GM12878 (cell line): ENCODE measurements at regions not wholly inside any gene's neighbourhood (a gene's known extent, or its start where the extent isn't known, plus 50 kb on each side); places are given as distances from the start of the nearest gene placed in this dataset.

Source experiments
- ATAC-seq: fragments of 200-7000 bp; cut with Tn5 transposase; 3 replicates; pipeline ENCODE4 v1.9.1; 2020; ENCODE audit warnings: mild to moderate bottlenecking, moderate library complexity
- BruUV-seq: library from RNA; stranded (reverse); fragments of 400-500 nt; replicated peaks from 2 replicates; lab custom pipeline; 2021; lab: Mats Ljungman, UMichigan
- CTCF ChIA-PET: fragments of 300-600 bp; sonication (Branson Sonifier 250); formaldehyde crosslinking; extraction: SDS; loops from one replicate; lab custom pipeline; 2021; ENCODE audit warnings: inconsistent platforms; lab: Yijun Ruan, JAX
- POLR2A ChIA-PET: fragments of 350-600 bp; formaldehyde crosslinking; extraction: SDS; loops from one replicate; lab custom pipeline; 2021; ENCODE audit warnings: inconsistent platforms; lab: Charles Lee
- RAD21 ChIA-PET: fragments of 300-600 bp; sonication (Branson Sonifier 250); formaldehyde crosslinking; loops from one replicate; lab custom pipeline; 2023; ENCODE audit warnings: antibody characterized with exemption; ENCODE audit not compliant: unreplicated experiment; lab: Charles Lee
- SMC1A ChIA-PET: fragments of 300-600 bp; sonication (Branson Sonifier 250); formaldehyde crosslinking; loops from one replicate; lab custom pipeline; 2023; ENCODE audit not compliant: unreplicated experiment, uncharacterized antibody; lab: Charles Lee
- DNase-seq: peaks from one replicate; pipeline ENCODE4 v3.0.0-alpha.2; 2011; ENCODE audit warnings: low read depth, low spot score
- FAIRE-seq: peaks from 3 replicates; lab custom pipeline; 2011; peaks lifted over from hg19 to GRCh38; lab: Jason Lieb, UNC
- H2AFZ ChIP-seq: 2 replicates; pipeline ENCODE4 v1.6.0; 2011; ENCODE audit warnings: low read depth, low read length, control low read depth; ENCODE audit not compliant: control insufficient read depth
- H3K27ac ChIP-seq: 2 replicates; pipeline ENCODE4 v1.5.1; 2011; ENCODE audit warnings: control low read depth; ENCODE audit not compliant: control insufficient read depth, insufficient read depth
- H3K27me3 ChIP-seq, 2 experiments: replicated peaks in 1 of 2; 2 replicates each; pipeline versions ENCODE4 v1.6.0 to v1.6.1; 2011; ENCODE audit warnings: low read length in 1 of 2; ENCODE audit not compliant: control insufficient read depth in 2 of 2, insufficient read depth in 2 of 2
- H3K36me3 ChIP-seq, 2 experiments: 2 replicates each; pipeline ENCODE4 v1.5.1; 2011; ENCODE audit warnings: low read length in 1 of 2; ENCODE audit not compliant: control insufficient read depth in 2 of 2, insufficient read depth in 2 of 2
- H3K4me1 ChIP-seq: 2 replicates; pipeline ENCODE4 v1.6.1; 2011; ENCODE audit warnings: mild to moderate bottlenecking, low read length, moderate library complexity, mixed read lengths; ENCODE audit not compliant: control insufficient read depth, insufficient read depth
- H3K4me2 ChIP-seq: 2 replicates; pipeline ENCODE4 v1.6.0; 2011; ENCODE audit warnings: control low read depth; ENCODE audit not compliant: control insufficient read depth, insufficient read depth
- H3K4me3 ChIP-seq: fragments of 200-600 bp; sonication (generic); 2 replicates; pipeline ENCODE4 v1.5.1; 2016
- H3K79me2 ChIP-seq: 2 replicates; pipeline ENCODE4 v1.6.0; 2011; ENCODE audit warnings: low read length; ENCODE audit not compliant: control insufficient read depth, insufficient read depth
- H3K9ac ChIP-seq: 2 replicates; pipeline ENCODE4 v1.8.0; 2011; ENCODE audit warnings: low read length, control low read depth, mixed read lengths; ENCODE audit not compliant: control insufficient read depth, insufficient read depth
- H3K9me3 ChIP-seq: replicated peaks from 3 replicates; pipeline ENCODE4 v1.5.1; 2011; ENCODE audit warnings: mild to moderate bottlenecking, low read length; ENCODE audit not compliant: control insufficient read depth, insufficient read depth
- H4K20me1 ChIP-seq: 2 replicates; pipeline ENCODE4 v1.6.0; 2011; ENCODE audit not compliant: control insufficient read depth, insufficient read depth
- EGR1 ChIP-seq, 2 experiments: IDR thresholded peaks; 1 replicate in 1 of 2; 2 replicates in 1 of 2; pipeline ENCODE4 v1.6.1; 2011 to 2012; ENCODE audit warnings: low read depth in 2 of 2, low read length in 2 of 2, borderline replicate concordance in 1 of 2, mild to moderate bottlenecking in 1 of 2, moderate library complexity in 1 of 2
- MEF2B ChIP-seq: fragments of 450-650 bp; IDR thresholded peaks from 2 replicates; pipeline ENCODE4 v1.6.1; 2018; ENCODE audit warnings: mild to moderate bottlenecking, moderate library complexity; ENCODE audit not compliant: partially characterized antibody, poor library complexity, severe bottlenecking
- PKNOX1 ChIP-seq: fragments of 450-650 bp; IDR thresholded peaks from 2 replicates; pipeline ENCODE4 v1.6.1; 2016; ENCODE audit warnings: mild to moderate bottlenecking
- WGBS: methylation state at CpG from one replicate; pipeline ENCODE4 v1.1.6; 2016; ENCODE audit warnings: low lambda C conversion rate; ENCODE audit not compliant: insufficient replicate concordance, insufficient coverage; ENCODE audit errors: missing lambda C conversion rate; 5-methylcytosine and 5-hydroxymethylcytosine counted together
- in situ Hi-C: fragments of 300-500 bp; cut with MboI; formaldehyde crosslinking; loops from 9 replicates; pipeline ENCODE4 v1.14.3; 2018; ENCODE audit warnings: mixed read lengths
- intact Hi-C: fragments of 100-400 bp; cut with micrococcal nuclease; formaldehyde crosslinking; loops from one replicate; pipeline ENCODE4 v1.14.2; 2022; ENCODE audit not compliant: unreplicated experiment
- TF ChIP-seq, protein P1 (sequence below): fragments of 450-650 bp; formaldehyde crosslinking; IDR thresholded peaks from 2 replicates; pipeline ENCODE4 v1.4.0; 2020; ENCODE audit warnings: mild to moderate bottlenecking, moderate library complexity

DNA sequence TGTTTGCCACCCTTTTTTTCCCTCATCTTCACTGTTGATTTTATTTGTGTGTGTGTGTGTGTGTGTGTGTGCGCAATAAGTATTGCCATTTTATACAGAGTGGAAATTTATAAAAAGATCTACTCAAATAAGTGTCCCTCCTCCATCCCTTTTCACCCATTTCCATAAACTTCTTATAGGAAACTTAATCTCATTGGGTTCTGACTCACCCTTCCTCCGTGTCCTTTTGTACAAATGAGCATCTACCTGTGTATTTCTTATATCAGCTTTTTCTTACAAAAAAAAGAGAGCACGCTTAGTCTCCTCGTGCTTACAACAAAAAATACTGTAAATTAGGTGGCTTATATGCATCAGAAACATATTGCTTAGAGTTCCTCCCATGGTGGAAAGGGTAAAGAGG is 711.2 kb upstream of the CDH7 start (continued):
- TF ChIP-seq EGR1 (IDR thresholded peaks at IDR 0.05; ENCODE audit: borderline replicate concordance in 1 of 2, low read depth in 2 of 2, low read length in 2 of 2): no peak
- TF ChIP-seq, protein P1, sequence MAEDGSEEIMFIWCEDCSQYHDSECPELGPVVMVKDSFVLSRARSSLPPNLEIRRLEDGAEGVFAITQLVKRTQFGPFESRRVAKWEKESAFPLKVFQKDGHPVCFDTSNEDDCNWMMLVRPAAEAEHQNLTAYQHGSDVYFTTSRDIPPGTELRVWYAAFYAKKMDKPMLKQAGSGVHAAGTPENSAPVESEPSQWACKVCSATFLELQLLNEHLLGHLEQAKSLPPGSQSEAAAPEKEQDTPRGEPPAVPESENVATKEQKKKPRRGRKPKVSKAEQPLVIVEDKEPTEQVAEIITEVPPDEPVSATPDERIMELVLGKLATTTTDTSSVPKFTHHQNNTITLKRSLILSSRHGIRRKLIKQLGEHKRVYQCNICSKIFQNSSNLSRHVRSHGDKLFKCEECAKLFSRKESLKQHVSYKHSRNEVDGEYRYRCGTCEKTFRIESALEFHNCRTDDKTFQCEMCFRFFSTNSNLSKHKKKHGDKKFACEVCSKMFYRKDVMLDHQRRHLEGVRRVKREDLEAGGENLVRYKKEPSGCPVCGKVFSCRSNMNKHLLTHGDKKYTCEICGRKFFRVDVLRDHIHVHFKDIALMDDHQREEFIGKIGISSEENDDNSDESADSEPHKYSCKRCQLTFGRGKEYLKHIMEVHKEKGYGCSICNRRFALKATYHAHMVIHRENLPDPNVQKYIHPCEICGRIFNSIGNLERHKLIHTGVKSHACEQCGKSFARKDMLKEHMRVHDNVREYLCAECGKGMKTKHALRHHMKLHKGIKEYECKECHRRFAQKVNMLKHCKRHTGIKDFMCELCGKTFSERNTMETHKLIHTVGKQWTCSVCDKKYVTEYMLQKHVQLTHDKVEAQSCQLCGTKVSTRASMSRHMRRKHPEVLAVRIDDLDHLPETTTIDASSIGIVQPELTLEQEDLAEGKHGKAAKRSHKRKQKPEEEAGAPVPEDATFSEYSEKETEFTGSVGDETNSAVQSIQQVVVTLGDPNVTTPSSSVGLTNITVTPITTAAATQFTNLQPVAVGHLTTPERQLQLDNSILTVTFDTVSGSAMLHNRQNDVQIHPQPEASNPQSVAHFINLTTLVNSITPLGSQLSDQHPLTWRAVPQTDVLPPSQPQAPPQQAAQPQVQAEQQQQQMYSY (CRISPR knock-in tag): no peak

- Histone ChIP-seq H4K20me1 (no peaks in the 10 kb centered on the region), H3K4me3 (no peak overlapping the region), H3K27ac (no peak overlapping the region), H3K36me3 (no peaks in the 10 kb centered on the region), H3K4me2 (no peak overlapping the region), H3K9ac (no peak overlapping the region), H3K79me2 (no peaks in the 10 kb centered on the region), H3K27me3 (no peaks in the 10 kb centered on the region), H3K4me1 (no peaks in the 10 kb centered on the region), H3K9me3 (no peaks in the 10 kb centered on the region), H2AFZ (no peak overlapping the region)
- in situ Hi-C loops (no loop called here), intact Hi-C loops (no loop called here)
- FAIRE-seq: no peak
- POLR2A ChIA-PET: no interaction called here
- ATAC-seq: no peak
- DNase-seq: no peak
- SMC1A ChIA-PET: no interaction called here
- TF ChIP-seq MEF2B (no peak), PKNOX1 (no peak)
- BruUV-seq: no TSS peak
- RAD21 ChIA-PET: no interaction called here
- WGBS: 43% methylated on average over 3 of the region's 3 CpGs
- CTCF ChIA-PET: interaction anchor here (0.6 kb wide), 1 partner anchor 129 kb away, joined by 3 read pairs; no protein-coding TSS in a partner anchor
Measured at GRCh38 chr18:65035701-65036100, 715.1 kb upstream of the CDH7 start.
